Pancreas (tissue), 10 donors: ENCODE measurements at regions not wholly inside any gene's neighbourhood (a gene's known extent, or its start where the extent isn't known, plus 50 kb on each side); places are given as distances from the start of the nearest gene placed in this dataset.

Experiments used
- ATAC-seq, 4 donors: fragments of 200-7000 bp; cut with Tn5 transposase; one replicate each; pipeline versions ENCODE4 v1.8.0 to v1.9.1; 2020; ENCODE audit warnings: mild to moderate bottlenecking in 4 of 4, moderate library complexity in 4 of 4
- DNase-seq, 6 donors: peaks; one replicate each; pipeline ENCODE4 v3.0.0-alpha.2; 2020
- FAIRE-seq: peaks from 2 replicates; lab custom pipeline; 2012; peaks lifted over from hg19 to GRCh38; lab: Jason Lieb, UNC
- H3K27ac ChIP-seq, 4 donors: fragments of 200-600 bp; sonication (generic); 1 replicate in 3 of 4; 2 replicates in 1 of 4; pipeline versions ENCODE4 v1.5.0 to v1.8.0; 2020
- H3K27me3 ChIP-seq, 4 donors: fragments of 200-600 bp; one replicate each; pipeline ENCODE4 v1.8.0; 2021
- H3K36me3 ChIP-seq, 3 donors: fragments of 200-600 bp; sonication (generic) in 1 of 3; one replicate each; pipeline versions ENCODE4 v1.5.0 to v1.8.0; 2020 to 2021
- H3K4me1 ChIP-seq, 3 donors: fragments of 200-600 bp; one replicate each; pipeline ENCODE4 v1.8.0; 2021
- H3K4me3 ChIP-seq, 4 donors: fragments of 200-600 bp; sonication (generic) in 2 of 4; one replicate each; pipeline versions ENCODE4 v1.5.0 to v1.8.0; 2020 to 2021
- H3K9me3 ChIP-seq, 4 donors: fragments of 200-600 bp; one replicate each; pipeline ENCODE4 v1.8.0; 2021
- WGBS, 2 donors: extraction: QIAGEN DNeasy Blood & Tissue Kit; methylation state at CpG; one replicate each; pipeline ENCODE4 v1.1.7; 2013; 5-methylcytosine and 5-hydroxymethylcytosine counted together
- intact Hi-C, 3 donors: fragments of 100-400 bp; cut with DNase I; formaldehyde crosslinking; loops; one replicate each; pipeline versions ENCODE4 v1.11.1 to v1.14.2; 2022
- TF ChIP-seq, protein P1 (sequence below), 4 donors: fragments of 200-600 bp; sonication (generic) in 3 of 4; IDR thresholded peaks; one replicate each; pipeline versions ENCODE4 v1.5.0 to v1.8.0; 2021; ENCODE audit warnings: antibody characterized with exemption in 4 of 4
- donor health status: healthy with polysubstance abuse.
- donor health status: DM: no; HTN: no; CAD: no; lungs with moderate emphysema.
- donor health status: DM: no; HTN: no; CAD: no.
- donor health status: control.
- donor health status: control.
- donor health status: Bipolar disorder and iron deficiency.
- donor health status: DM: yes; HTN: yes; CAD: no.
- donor health status: DM: no; HTN: no; CAD: no.
- donor health status: DM: no; HTN: no; CAD: no.
- donor health status: DM: yes; HTN: yes; CAD: no.

DNA sequence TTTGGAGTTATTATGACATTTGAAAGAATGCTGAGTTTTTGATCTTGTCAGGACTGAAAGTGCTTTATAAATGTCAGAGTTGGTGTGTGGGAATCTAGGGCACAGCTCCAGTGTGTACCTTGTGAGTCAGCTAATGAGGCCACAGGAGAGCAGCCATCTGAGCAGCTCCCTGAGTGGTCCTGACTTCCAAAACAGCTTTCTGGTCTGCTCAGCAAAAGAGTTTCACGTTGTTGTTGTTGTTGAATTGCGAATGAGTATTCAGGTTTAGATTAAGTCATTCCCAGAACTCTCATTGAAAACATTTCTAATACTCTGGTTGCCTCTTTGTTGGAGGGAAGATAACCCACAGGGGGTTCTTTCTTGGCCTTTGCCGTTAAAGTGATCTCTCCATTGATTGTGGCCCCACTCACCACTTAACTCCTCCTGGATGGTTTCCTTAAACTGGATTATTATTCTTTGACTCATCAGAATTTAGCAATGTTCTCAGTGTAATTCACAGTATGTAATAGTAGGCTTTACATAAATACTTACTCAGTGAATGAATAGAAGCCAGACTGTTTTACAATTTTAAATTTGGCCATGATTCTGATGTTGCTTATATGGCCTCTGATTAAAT, 125.1 kb upstream of the SGCD start:
- H3K27ac ChIP-seq, result no peak overlapping the region
- no peaks in the 10 kb centered on the region for H3K27me3 ChIP-seq
- TF ChIP-seq, protein P1, sequence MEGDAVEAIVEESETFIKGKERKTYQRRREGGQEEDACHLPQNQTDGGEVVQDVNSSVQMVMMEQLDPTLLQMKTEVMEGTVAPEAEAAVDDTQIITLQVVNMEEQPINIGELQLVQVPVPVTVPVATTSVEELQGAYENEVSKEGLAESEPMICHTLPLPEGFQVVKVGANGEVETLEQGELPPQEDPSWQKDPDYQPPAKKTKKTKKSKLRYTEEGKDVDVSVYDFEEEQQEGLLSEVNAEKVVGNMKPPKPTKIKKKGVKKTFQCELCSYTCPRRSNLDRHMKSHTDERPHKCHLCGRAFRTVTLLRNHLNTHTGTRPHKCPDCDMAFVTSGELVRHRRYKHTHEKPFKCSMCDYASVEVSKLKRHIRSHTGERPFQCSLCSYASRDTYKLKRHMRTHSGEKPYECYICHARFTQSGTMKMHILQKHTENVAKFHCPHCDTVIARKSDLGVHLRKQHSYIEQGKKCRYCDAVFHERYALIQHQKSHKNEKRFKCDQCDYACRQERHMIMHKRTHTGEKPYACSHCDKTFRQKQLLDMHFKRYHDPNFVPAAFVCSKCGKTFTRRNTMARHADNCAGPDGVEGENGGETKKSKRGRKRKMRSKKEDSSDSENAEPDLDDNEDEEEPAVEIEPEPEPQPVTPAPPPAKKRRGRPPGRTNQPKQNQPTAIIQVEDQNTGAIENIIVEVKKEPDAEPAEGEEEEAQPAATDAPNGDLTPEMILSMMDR (IDR thresholded peaks at IDR 0.05), result no peak
- 26 to 29% methylated on average over 3 of the region's 3 CpGs for WGBS, 2 donors
- FAIRE-seq (no peak), DNase-seq (no peak), ATAC-seq (peak in 2 of 4 donors; percentile 43 to 51)
- H3K36me3 ChIP-seq, result no peaks in the 10 kb centered on the region
- no peak overlapping the region for H3K4me3 ChIP-seq
- no peaks in the 10 kb centered on the region for H3K9me3 ChIP-seq
- intact Hi-C loops, result no loop called here
- H3K4me1 ChIP-seq, result no peaks in the 10 kb centered on the region

DNA sequence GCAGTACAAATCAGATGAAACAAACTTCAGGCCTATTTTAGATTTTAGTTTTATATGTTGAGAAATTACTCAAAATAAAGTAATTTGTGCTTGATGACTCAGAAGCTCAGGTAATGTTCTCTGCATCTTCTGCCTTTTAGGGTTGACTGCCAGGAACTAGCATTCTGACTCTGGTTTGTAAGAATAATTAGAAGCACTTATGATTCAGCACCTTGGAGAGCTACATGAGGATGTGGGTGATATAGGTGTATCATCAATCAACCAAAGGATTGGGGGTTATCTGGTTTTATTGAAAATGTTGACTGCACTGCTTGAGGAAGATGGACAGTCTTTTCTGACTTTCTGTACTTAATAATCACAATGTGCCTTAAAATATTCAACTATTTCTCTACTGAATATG, 118.7 kb upstream of the SGCD start:
- H3K4me1 ChIP-seq, result no peaks in the 10 kb centered on the region
- H3K36me3 ChIP-seq, result no peaks in the 10 kb centered on the region
- no peak overlapping the region for H3K27ac ChIP-seq
- ATAC-seq (no peak), FAIRE-seq (no peak), DNase-seq (no peak)
- intact Hi-C loops, result no loop called here
- no peak overlapping the region for H3K4me3 ChIP-seq
- no peaks in the 10 kb centered on the region for H3K9me3 ChIP-seq
- H3K27me3 ChIP-seq, result no peaks in the 10 kb centered on the region
- TF ChIP-seq, protein P1 (IDR thresholded peaks at IDR 0.05), result no peak

DNA sequence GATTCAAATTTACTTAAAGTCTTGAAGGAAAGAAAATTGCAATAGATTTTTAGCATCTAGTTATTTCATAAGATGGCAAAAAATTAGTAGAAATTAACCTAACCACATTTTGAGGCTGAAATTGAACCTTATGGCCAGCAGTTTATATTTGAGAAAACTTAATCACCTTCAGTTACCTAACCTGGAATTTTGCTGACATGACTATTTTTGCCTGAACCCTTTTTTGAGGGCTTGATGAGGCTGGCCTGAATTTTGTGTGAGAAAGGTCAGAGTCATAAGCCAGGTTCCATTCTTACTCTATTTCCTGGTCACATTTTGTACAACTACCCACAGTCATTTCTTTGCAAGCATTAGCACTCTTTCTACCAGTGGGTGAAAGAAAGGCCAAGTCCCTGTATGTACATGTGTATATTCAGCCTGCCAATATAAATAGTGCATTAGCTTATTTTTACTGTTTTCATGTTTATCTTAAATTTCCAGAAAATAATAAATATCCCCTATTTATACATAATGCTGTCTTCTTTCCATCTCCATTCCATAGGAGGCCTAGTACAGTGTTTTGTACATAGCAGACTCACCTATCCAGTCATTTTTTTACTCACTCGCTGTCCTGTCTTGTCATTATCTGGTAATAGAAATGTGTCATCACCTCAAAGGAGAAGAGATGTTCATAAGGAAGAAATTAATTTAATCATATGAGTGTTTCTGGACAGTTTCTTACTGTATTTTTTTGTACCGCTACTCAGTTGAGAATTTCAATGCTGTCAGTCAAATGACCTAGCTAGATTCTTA, 108.4 kb upstream of the SGCD start:
- ATAC-seq, result no peak
- TF ChIP-seq, protein P1 (IDR thresholded peaks at IDR 0.05), result no peak
- no peak for FAIRE-seq
- H3K36me3 ChIP-seq, result no peaks in the 10 kb centered on the region
- intact Hi-C loops, result no loop called here
- H3K4me1 ChIP-seq, result no peaks in the 10 kb centered on the region
- no peaks in the 10 kb centered on the region for H3K9me3 ChIP-seq
- no peak overlapping the region for H3K27ac ChIP-seq
- no peaks in the 10 kb centered on the region for H3K27me3 ChIP-seq
- H3K4me3 ChIP-seq, result no peak overlapping the region
- WGBS, 2 donors, result 84 to 96% methylated on average over 2 of the region's 2 CpGs
- no peak for DNase-seq

DNA sequence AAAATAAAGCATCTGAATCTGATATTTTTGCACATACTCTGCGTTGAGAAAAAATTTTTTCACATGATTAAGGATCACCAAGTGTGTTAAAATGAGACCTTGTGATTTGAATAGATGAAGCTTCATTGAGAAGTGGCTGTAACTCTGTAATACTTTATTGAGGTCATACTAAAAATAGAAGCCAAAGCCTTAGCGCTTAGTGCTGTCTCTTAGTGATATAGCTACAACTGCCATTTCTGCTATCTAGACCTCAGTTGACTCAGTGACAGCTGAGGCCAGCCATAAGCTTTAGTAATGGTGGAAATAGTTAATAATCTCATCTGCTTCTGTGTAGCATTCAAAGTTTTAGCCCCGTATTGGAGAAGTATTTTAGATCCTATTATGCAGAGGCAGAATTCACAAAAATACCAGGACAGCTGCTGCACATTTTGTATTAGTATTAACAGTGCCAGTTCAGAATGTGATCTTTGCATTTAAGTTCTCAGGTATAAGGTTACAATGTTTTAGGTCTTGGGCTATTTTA, 107.4 kb upstream of the SGCD start:
- DNase-seq, result no peak
- H3K4me3 ChIP-seq, result no peak overlapping the region
- no peak overlapping the region for H3K27ac ChIP-seq
- no peaks in the 10 kb centered on the region for H3K36me3 ChIP-seq
- FAIRE-seq, result no peak
- TF ChIP-seq, protein P1 (IDR thresholded peaks at IDR 0.05), result no peak
- ATAC-seq, result no peak
- no peaks in the 10 kb centered on the region for H3K4me1 ChIP-seq
- H3K27me3 ChIP-seq, result no peaks in the 10 kb centered on the region
- intact Hi-C loops, result no loop called here
- no peaks in the 10 kb centered on the region for H3K9me3 ChIP-seq
- WGBS, 2 donors, result 58 to 75% methylated on average over 3 of the region's 3 CpGs

DNA sequence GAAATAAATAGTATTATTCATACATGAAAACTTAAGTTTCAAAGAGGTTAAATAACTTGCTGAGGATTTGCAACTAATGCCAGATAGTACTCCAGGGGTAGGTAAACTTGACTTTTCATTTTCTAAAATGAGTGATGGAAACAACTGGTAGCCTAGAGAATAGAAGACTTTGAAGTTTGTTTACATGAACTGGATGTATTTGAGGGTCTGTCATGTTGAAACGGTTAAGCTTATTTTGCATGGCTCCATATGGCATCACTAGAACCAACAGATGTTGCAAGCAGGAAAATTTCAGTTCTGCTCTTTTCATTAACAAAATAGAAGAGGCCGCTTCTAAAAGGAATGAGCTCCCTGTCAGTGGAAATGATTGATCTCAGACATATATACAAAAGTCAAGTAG, 105.1 kb upstream of the SGCD start:
- no peaks in the 10 kb centered on the region for H3K27me3 ChIP-seq
- H3K4me1 ChIP-seq, result no peaks in the 10 kb centered on the region
- TF ChIP-seq, protein P1 (IDR thresholded peaks at IDR 0.05), result no peak
- no peaks in the 10 kb centered on the region for H3K36me3 ChIP-seq
- no peak overlapping the region for H3K4me3 ChIP-seq
- no peaks in the 10 kb centered on the region for H3K9me3 ChIP-seq
- no peak overlapping the region for H3K27ac ChIP-seq
- ATAC-seq (no peak), FAIRE-seq (no peak), DNase-seq (no peak)
- WGBS, 2 donors, result 33 to 35% methylated on average over 2 of the region's 2 CpGs
- intact Hi-C loops, result no loop called here
